ENCODE measurements at regions not wholly inside any gene's neighbourhood (a gene's known extent, or its start where the extent isn't known, plus 50 kb on each side); places are given as distances from the start of the nearest gene placed in this dataset.

DNA sequence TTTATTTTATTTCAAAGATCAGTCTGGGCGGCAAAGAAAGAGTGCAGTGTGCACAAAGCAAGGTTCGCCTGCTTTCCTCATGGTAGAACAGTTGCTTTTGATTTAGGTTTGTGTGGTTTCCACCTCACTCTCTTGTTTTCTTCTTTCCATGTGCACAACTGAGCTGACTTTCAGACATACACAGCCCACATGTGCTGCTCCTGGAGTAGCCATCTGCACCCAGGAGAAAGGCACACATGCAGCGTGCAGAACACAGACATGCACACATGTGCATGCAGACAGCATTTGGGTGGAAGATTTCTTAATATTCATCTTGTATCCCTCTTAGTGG, 302.1 kb downstream of the FZD1 start:
- H3K4me3 ChIP-seq (ENCODE audit: low read length, poor library complexity, severe bottlenecking): no peak overlapping the region

DNA sequence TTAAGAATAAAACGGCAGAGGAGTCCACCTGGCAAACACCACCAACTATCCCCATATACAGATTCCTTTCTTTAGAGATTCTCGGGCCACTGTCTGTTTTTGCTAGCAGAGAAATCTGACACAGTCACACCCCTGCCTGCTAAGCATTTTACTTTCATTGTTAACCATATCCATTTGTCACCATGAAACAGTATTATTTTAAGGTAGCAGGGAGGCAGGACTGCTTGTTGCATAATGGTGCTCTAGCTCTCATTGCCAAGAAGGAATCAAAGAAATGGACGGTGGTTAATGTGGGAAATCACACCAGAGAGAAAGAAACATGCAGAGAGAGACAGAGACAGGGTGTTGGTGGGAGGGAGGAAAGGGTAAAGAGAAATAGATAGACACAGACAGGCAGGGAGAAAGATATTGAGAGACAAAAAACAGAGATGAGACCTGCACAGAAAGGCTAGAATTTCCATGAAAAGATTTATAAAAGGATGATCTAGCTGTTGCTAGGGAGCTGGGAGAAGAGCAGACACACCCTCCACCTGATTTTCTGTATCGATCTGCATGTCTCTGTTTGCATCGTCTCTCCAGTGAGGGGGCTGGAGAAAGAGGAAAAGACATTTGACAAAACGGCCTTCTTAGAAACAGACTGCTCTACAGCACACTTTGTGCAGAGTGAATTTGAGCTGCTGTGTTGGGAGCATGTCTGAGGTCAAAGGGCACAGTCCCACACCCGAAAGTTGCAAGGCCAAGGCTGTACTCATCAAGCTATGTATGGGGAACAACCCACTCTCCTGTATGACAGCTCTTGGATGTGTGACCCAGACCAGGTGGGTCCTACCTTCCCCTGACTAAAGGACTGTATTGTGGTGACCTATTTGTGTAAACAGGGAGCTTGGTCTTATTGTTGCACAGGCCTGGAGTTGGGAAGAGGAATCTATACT, 303.1 kb downstream of the FZD1 start:
- H3K4me2 ChIP-seq (ENCODE audit: low read depth, low read length, poor library complexity, severe bottlenecking): no peak overlapping the region
- H3K36me3 ChIP-seq (ENCODE audit: insufficient read depth, low read length): no peaks in the 10 kb centered on the region
- H4K20me1 ChIP-seq (ENCODE audit: insufficient read depth, low read length, poor library complexity, severe bottlenecking): no peaks in the 10 kb centered on the region
- TF ChIP-seq, protein P1, sequence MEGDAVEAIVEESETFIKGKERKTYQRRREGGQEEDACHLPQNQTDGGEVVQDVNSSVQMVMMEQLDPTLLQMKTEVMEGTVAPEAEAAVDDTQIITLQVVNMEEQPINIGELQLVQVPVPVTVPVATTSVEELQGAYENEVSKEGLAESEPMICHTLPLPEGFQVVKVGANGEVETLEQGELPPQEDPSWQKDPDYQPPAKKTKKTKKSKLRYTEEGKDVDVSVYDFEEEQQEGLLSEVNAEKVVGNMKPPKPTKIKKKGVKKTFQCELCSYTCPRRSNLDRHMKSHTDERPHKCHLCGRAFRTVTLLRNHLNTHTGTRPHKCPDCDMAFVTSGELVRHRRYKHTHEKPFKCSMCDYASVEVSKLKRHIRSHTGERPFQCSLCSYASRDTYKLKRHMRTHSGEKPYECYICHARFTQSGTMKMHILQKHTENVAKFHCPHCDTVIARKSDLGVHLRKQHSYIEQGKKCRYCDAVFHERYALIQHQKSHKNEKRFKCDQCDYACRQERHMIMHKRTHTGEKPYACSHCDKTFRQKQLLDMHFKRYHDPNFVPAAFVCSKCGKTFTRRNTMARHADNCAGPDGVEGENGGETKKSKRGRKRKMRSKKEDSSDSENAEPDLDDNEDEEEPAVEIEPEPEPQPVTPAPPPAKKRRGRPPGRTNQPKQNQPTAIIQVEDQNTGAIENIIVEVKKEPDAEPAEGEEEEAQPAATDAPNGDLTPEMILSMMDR (conservative IDR thresholded peaks at IDR 0.05; ENCODE audit: low read length): no peak
- no peak for TF ChIP-seq EZH2phosphoT487 (IDR thresholded peaks at IDR 0.05; ENCODE audit: borderline replicate concordance)
- H3K4me3 ChIP-seq (ENCODE audit: low read length, poor library complexity, severe bottlenecking): no peak overlapping the region
- no peaks in the 10 kb centered on the region for H3F3A ChIP-seq (ENCODE audit: low read depth)
- H3K9me2 ChIP-seq (replicated peaks; ENCODE audit: low read depth, low read length): no peaks in the 10 kb centered on the region
- no peaks in the 10 kb centered on the region for H3K4me1 ChIP-seq (ENCODE audit: insufficient read depth, low read length, poor library complexity, severe bottlenecking)
- H2AFZ ChIP-seq (ENCODE audit: low read length): no peak overlapping the region
- no peaks in the 10 kb centered on the region for H3K79me2 ChIP-seq (ENCODE audit: insufficient read depth, low read length)
- H3K9ac ChIP-seq (ENCODE audit: low read depth, low read length, poor library complexity, severe bottlenecking): no peak overlapping the region
- no peaks in the 10 kb centered on the region for H3K9me3 ChIP-seq (ENCODE audit: insufficient read depth, low read depth, low read length)
- H3K27me3 ChIP-seq (ENCODE audit: insufficient read depth, low read length, poor library complexity, severe bottlenecking): no peaks in the 10 kb centered on the region

More for the DNA sequence above, 302.1 kb downstream of the FZD1 start:
- no peaks in the 10 kb centered on the region for H3K9me3 ChIP-seq (ENCODE audit: insufficient read depth, low read depth, low read length)
- H3K4me1 ChIP-seq (ENCODE audit: insufficient read depth, low read length, poor library complexity, severe bottlenecking): no peaks in the 10 kb centered on the region
- no peaks in the 10 kb centered on the region for H3K36me3 ChIP-seq (ENCODE audit: insufficient read depth, low read length)
- H3K79me2 ChIP-seq (ENCODE audit: insufficient read depth, low read length): no peaks in the 10 kb centered on the region
- H3K27me3 ChIP-seq (ENCODE audit: insufficient read depth, low read length, poor library complexity, severe bottlenecking): no peaks in the 10 kb centered on the region
- no peaks in the 10 kb centered on the region for H3F3A ChIP-seq (ENCODE audit: low read depth)
- H3K9ac ChIP-seq (ENCODE audit: low read depth, low read length, poor library complexity, severe bottlenecking): no peak overlapping the region
- no peaks in the 10 kb centered on the region for H3K9me2 ChIP-seq (replicated peaks; ENCODE audit: low read depth, low read length)
- H3K4me2 ChIP-seq (ENCODE audit: low read depth, low read length, poor library complexity, severe bottlenecking): no peak overlapping the region
- H2AFZ ChIP-seq (ENCODE audit: low read length): no peak overlapping the region
- H4K20me1 ChIP-seq (ENCODE audit: insufficient read depth, low read length, poor library complexity, severe bottlenecking): no peaks in the 10 kb centered on the region
- TF ChIP-seq EZH2phosphoT487 (IDR thresholded peaks at IDR 0.05; ENCODE audit: borderline replicate concordance): no peak
- TF ChIP-seq, protein P1 (conservative IDR thresholded peaks at IDR 0.05; ENCODE audit: low read length): no peak

DNA sequence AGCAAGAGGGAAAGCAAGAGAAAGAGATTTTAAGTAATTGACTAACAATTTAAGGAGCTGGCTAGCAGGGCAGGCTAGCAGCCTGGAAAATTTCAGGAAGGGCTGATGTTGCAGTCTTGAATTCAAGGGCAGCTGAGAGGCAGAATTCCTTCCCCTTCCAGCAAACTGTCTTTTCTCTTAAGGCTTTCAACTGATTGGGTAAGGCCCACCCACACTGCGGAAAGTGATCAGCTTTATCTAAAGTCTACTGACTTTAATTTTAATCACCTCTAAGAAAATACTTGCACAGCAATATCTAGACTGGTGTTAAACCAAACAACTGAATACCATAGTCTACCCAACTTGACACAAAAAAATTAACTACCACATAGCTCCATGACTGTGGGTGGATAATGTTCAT, 303.9 kb downstream of the FZD1 start:
- Histone ChIP-seq H3K36me3 (ENCODE audit: insufficient read depth, low read length) (no peaks in the 10 kb centered on the region), H4K20me1 (ENCODE audit: insufficient read depth, low read length, poor library complexity, severe bottlenecking) (no peaks in the 10 kb centered on the region), H3K9me3 (ENCODE audit: insufficient read depth, low read depth, low read length) (no peaks in the 10 kb centered on the region), H3K4me3 (ENCODE audit: low read length, poor library complexity, severe bottlenecking) (no peak overlapping the region), H3K79me2 (ENCODE audit: insufficient read depth, low read length) (no peaks in the 10 kb centered on the region), H3K9ac (ENCODE audit: low read depth, low read length, poor library complexity, severe bottlenecking) (no peak overlapping the region), H3K27me3 (ENCODE audit: insufficient read depth, low read length, poor library complexity, severe bottlenecking) (no peaks in the 10 kb centered on the region), H3F3A (ENCODE audit: low read depth) (no peaks in the 10 kb centered on the region), H3K4me2 (ENCODE audit: low read depth, low read length, poor library complexity, severe bottlenecking) (no peak overlapping the region), H2AFZ (ENCODE audit: low read length) (no peak overlapping the region), H3K4me1 (ENCODE audit: insufficient read depth, low read length, poor library complexity, severe bottlenecking) (no peaks in the 10 kb centered on the region), H3K9me2 (replicated peaks; ENCODE audit: low read depth, low read length) (no peaks in the 10 kb centered on the region)
- TF ChIP-seq, protein P1 (conservative IDR thresholded peaks at IDR 0.05; ENCODE audit: low read length): no peak
- no peak for TF ChIP-seq EZH2phosphoT487 (IDR thresholded peaks at IDR 0.05; ENCODE audit: borderline replicate concordance)
